ENCODE measurements at regions not wholly inside any gene's neighbourhood (a gene's known extent, or its start where the extent isn't known, plus 50 kb on each side); places are given as distances from the start of the nearest gene placed in this dataset.

DNA sequence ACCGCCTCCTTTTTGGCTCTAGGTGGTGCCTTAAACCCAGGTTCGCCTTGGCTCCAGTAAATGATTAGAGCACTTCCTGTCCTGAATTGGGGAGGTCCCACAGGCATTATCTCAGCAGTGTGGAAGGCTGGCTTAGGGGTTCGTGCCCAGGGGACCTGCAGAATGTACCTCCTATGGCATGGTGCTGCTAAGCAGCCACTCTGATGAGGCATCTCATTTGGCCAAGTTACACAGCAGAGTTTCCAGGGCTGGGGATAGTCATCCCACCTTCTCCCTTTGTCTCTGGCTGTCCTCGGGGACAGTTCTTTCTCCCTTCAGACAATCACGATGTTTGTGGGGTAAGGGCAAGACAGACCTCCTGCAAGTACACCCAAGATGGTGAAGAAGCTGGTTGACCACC lies 371.2 kb downstream of the VPS13C start:
- H3K79me2 ChIP-seq (ENCODE audit: control insufficient read depth, insufficient read depth, low read length) = no peaks in the 10 kb centered on the region
- H3K9me1 ChIP-seq (ENCODE audit: control insufficient read depth, insufficient read depth, low read length) = no peaks in the 10 kb centered on the region
- no peak overlapping the region for H2AFZ ChIP-seq (ENCODE audit: low read depth, low read length)
- in situ Hi-C loops (cut with MboI) = no loop called here
- CTCF ChIA-PET (ENCODE audit: low intra/inter-chr PET ratio) = no interaction called here
- no peaks in the 10 kb centered on the region for H3K9me3 ChIP-seq (replicated peaks; ENCODE audit: control insufficient read depth, insufficient read depth, low read depth, low read length)
- no peak overlapping the region for H3K27ac ChIP-seq (ENCODE audit: extremely low read depth, low read depth, low read length)
- H3K9ac ChIP-seq (ENCODE audit: insufficient read depth in 1 of 2, low read depth in 2 of 2, low read length in 2 of 2) = no peak overlapping the region
- H4K20me1 ChIP-seq (replicated peaks; ENCODE audit: control insufficient read depth, insufficient read depth, low read length) = no peaks in the 10 kb centered on the region
- 2% methylated on average over 5 of the region's 5 CpGs for WGBS (ENCODE audit: insufficient coverage, low coverage, missing lambda C conversion rate)
- ATAC-seq = no peak; the same call in 2 of the 3 replicates
- BruUV-seq (replicated peaks) = no TSS peak
- no peak for FAIRE-seq
- no peak overlapping the region for H3K4me2 ChIP-seq (ENCODE audit: insufficient read depth, low read length)
- peak in 1 of 4 experiments; percentile 6 for DNase-seq (ENCODE audit: extremely low read depth in 1 of 4, low spot score in 3 of 4)
- H3K36me3 ChIP-seq (ENCODE audit: control insufficient read depth, insufficient read depth, low read length) = no peaks in the 10 kb centered on the region
- intact Hi-C loops (cut with micrococcal nuclease) = no loop called here
- H3K4me3 ChIP-seq = no peak overlapping the region
- H3K27me3 ChIP-seq (ENCODE audit: control insufficient read depth in 2 of 2, insufficient read depth in 2 of 2, low read length in 2 of 2) = no peaks in the 10 kb centered on the region; a peak in 1 of 5 replicates
- TF ChIP-seq CTCF (IDR thresholded peaks at IDR 0.05 in 2 of 3, conservative IDR thresholded peaks at IDR 0.05 in 1 of 3; ENCODE audit: insufficient read depth in 2 of 3, low read depth in 1 of 3, low read length in 3 of 3) (0 out of 6 replicates have a peak, but pooled peaks of 1 of the 3 experiments have one; percentile 10), ZNF253 (CRISPR knock-in tag; conservative IDR thresholded peaks at IDR 0.05) (no peak)
- TF ChIP-seq, protein P1, sequence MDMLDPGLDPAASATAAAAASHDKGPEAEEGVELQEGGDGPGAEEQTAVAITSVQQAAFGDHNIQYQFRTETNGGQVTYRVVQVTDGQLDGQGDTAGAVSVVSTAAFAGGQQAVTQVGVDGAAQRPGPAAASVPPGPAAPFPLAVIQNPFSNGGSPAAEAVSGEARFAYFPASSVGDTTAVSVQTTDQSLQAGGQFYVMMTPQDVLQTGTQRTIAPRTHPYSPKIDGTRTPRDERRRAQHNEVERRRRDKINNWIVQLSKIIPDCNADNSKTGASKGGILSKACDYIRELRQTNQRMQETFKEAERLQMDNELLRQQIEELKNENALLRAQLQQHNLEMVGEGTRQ (CRISPR knock-in tag; IDR thresholded peaks at IDR 0.05) = no peak
- H3K4me1 ChIP-seq (replicated peaks in 1 of 2; ENCODE audit: control insufficient read depth in 2 of 2, insufficient read depth in 2 of 2, low read length in 2 of 2) = no peaks in the 10 kb centered on the region
- POLR2A ChIA-PET = no interaction called here

- no TSS peak for BruUV-seq (replicated peaks)
- in situ Hi-C loops (cut with MboI) = no loop called here
- DNase-seq (ENCODE audit: extremely low read depth in 1 of 4, low spot score in 3 of 4) = no peak
- TF ChIP-seq KDM2B (CRISPR knock-in tag; IDR thresholded peaks at IDR 0.05) (no peak), NFYB (IDR thresholded peaks at IDR 0.05; ENCODE audit: extremely low read depth, insufficient read length) (no peak), ZNF780A (CRISPR knock-in tag; IDR thresholded peaks at IDR 0.05) (no peak), HMG20B (CRISPR knock-in tag; IDR thresholded peaks at IDR 0.05) (no peak), ZNF408 (CRISPR knock-in tag; IDR thresholded peaks at IDR 0.05; ENCODE audit: low read depth) (no peak), HDAC8 (tag; IDR thresholded peaks at IDR 0.05) (no peak)
- TF ChIP-seq, protein P2, sequence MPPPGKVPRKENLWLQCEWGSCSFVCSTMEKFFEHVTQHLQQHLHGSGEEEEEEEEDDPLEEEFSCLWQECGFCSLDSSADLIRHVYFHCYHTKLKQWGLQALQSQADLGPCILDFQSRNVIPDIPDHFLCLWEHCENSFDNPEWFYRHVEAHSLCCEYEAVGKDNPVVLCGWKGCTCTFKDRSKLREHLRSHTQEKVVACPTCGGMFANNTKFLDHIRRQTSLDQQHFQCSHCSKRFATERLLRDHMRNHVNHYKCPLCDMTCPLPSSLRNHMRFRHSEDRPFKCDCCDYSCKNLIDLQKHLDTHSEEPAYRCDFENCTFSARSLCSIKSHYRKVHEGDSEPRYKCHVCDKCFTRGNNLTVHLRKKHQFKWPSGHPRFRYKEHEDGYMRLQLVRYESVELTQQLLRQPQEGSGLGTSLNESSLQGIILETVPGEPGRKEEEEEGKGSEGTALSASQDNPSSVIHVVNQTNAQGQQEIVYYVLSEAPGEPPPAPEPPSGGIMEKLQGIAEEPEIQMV (tag; conservative IDR thresholded peaks at IDR 0.05; ENCODE audit: low read depth) = no peak
- TF ChIP-seq, protein P3, sequence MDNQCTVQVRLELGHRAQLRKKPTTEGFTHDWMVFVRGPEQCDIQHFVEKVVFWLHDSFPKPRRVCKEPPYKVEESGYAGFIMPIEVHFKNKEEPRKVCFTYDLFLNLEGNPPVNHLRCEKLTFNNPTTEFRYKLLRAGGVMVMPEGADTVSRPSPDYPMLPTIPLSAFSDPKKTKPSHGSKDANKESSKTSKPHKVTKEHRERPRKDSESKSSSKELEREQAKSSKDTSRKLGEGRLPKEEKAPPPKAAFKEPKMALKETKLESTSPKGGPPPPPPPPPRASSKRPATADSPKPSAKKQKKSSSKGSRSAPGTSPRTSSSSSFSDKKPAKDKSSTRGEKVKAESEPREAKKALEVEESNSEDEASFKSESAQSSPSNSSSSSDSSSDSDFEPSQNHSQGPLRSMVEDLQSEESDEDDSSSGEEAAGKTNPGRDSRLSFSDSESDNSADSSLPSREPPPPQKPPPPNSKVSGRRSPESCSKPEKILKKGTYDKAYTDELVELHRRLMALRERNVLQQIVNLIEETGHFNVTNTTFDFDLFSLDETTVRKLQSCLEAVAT (IDR thresholded peaks at IDR 0.05) = no peak
Measured at GRCh38 chr15:61687651-61688050, 372.6 kb downstream of the VPS13C start.

More at GRCh38 chr15:61687651-61688050, 372.6 kb downstream of the VPS13C start:
- intact Hi-C loops (cut with micrococcal nuclease) = no loop called here
- H3K27me3 ChIP-seq (ENCODE audit: control insufficient read depth in 2 of 2, insufficient read depth in 2 of 2, low read length in 2 of 2) = no peaks in the 10 kb centered on the region; a peak in 1 of 5 replicates
- no peak overlapping the region for H3K4me2 ChIP-seq (ENCODE audit: insufficient read depth, low read length)
- H3K4me3 ChIP-seq = no peak overlapping the region
- no peak for FAIRE-seq
- no peak overlapping the region for H3K27ac ChIP-seq (ENCODE audit: extremely low read depth, low read depth, low read length)
- no peak overlapping the region for H3K9ac ChIP-seq (ENCODE audit: insufficient read depth in 1 of 2, low read depth in 2 of 2, low read length in 2 of 2)
- POLR2A ChIA-PET = no interaction called here
- no peaks in the 10 kb centered on the region for H3K79me2 ChIP-seq (ENCODE audit: control insufficient read depth, insufficient read depth, low read length)
- H4K20me1 ChIP-seq (replicated peaks; ENCODE audit: control insufficient read depth, insufficient read depth, low read length) = no peaks in the 10 kb centered on the region
- ATAC-seq = no peak
- no peak overlapping the region for H2AFZ ChIP-seq (ENCODE audit: low read depth, low read length)
- H3K36me3 ChIP-seq (ENCODE audit: control insufficient read depth, insufficient read depth, low read length) = no peaks in the 10 kb centered on the region
- CTCF ChIA-PET (ENCODE audit: low intra/inter-chr PET ratio) = no interaction called here
- H3K9me3 ChIP-seq (replicated peaks; ENCODE audit: control insufficient read depth, insufficient read depth, low read depth, low read length) = no peaks in the 10 kb centered on the region
- H3K4me1 ChIP-seq (replicated peaks in 1 of 2; ENCODE audit: control insufficient read depth in 2 of 2, insufficient read depth in 2 of 2, low read length in 2 of 2) = no peaks in the 10 kb centered on the region
- no peaks in the 10 kb centered on the region for H3K9me1 ChIP-seq (ENCODE audit: control insufficient read depth, insufficient read depth, low read length)

Measured in K562 (cell line).